ENCODE measurements at regions not wholly inside any gene's neighbourhood (a gene's known extent, or its start where the extent isn't known, plus 50 kb on each side); places are given as distances from the start of the nearest gene placed in this dataset.

DNA sequence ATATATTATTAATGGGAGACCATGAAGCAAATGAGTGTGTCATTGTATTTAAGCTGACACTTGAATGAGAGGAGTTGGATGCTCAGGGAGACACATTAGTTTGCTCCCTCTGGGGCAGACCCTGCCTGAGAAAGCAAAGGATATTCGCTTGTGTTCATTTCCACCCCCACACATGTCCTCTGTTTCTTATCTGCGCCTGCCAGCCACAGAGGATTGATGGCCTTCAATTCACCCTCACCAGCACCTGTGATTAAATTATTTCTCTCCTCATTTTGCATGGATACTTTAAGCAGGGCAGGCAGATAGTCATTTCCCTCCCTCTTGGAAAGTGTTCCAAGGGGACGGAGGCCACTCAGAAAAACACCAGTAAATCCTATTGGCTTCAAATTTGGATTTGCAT is 185.2 kb upstream of the GMDS start:
- ATAC-seq (ENCODE audit: low FRiP score in 2 of 2) (no peak), DNase-seq (no peak)
- TF ChIP-seq POLR2AphosphoS5 (IDR thresholded peaks at IDR 0.05) (no peak), POLR2A (IDR thresholded peaks at IDR 0.05) (no peak), EP300 (IDR thresholded peaks at IDR 0.05) (no peak)
- TF ChIP-seq, protein P1, sequence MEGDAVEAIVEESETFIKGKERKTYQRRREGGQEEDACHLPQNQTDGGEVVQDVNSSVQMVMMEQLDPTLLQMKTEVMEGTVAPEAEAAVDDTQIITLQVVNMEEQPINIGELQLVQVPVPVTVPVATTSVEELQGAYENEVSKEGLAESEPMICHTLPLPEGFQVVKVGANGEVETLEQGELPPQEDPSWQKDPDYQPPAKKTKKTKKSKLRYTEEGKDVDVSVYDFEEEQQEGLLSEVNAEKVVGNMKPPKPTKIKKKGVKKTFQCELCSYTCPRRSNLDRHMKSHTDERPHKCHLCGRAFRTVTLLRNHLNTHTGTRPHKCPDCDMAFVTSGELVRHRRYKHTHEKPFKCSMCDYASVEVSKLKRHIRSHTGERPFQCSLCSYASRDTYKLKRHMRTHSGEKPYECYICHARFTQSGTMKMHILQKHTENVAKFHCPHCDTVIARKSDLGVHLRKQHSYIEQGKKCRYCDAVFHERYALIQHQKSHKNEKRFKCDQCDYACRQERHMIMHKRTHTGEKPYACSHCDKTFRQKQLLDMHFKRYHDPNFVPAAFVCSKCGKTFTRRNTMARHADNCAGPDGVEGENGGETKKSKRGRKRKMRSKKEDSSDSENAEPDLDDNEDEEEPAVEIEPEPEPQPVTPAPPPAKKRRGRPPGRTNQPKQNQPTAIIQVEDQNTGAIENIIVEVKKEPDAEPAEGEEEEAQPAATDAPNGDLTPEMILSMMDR (IDR thresholded peaks at IDR 0.05): no peak
- no peaks in the 10 kb centered on the region for H3K9me3 ChIP-seq
- no peak overlapping the region for H3K4me3 ChIP-seq
- H3K4me1 ChIP-seq: no peaks in the 10 kb centered on the region
- 90 to 97% methylated on average over 3 of the region's 3 CpGs for WGBS, 2 donors
- H3K36me3 ChIP-seq: no peaks in the 10 kb centered on the region
- H3K27ac ChIP-seq: no peak overlapping the region
- no peaks in the 10 kb centered on the region for H3K27me3 ChIP-seq

- TF ChIP-seq EP300 (IDR thresholded peaks at IDR 0.05) (no peak), POLR2AphosphoS5 (IDR thresholded peaks at IDR 0.05) (no peak), POLR2A (IDR thresholded peaks at IDR 0.05) (no peak)
- TF ChIP-seq, protein P1 (IDR thresholded peaks at IDR 0.05): no peak
- Histone ChIP-seq H3K36me3 (no peaks in the 10 kb centered on the region), H3K4me1 (no peaks in the 10 kb centered on the region), H3K4me3 (no peak overlapping the region), H3K27me3 (no peaks in the 10 kb centered on the region), H3K27ac (no peak overlapping the region), H3K9me3 (no peaks in the 10 kb centered on the region)
- 66 to 67% methylated on average over 6 of the region's 6 CpGs for WGBS, 2 donors
- DNase-seq (no peak), ATAC-seq (ENCODE audit: low FRiP score in 2 of 2) (no peak)
These were observed 184.1 kb upstream of the GMDS start for GRCh38 chr6:2429460-2429859.

DNA sequence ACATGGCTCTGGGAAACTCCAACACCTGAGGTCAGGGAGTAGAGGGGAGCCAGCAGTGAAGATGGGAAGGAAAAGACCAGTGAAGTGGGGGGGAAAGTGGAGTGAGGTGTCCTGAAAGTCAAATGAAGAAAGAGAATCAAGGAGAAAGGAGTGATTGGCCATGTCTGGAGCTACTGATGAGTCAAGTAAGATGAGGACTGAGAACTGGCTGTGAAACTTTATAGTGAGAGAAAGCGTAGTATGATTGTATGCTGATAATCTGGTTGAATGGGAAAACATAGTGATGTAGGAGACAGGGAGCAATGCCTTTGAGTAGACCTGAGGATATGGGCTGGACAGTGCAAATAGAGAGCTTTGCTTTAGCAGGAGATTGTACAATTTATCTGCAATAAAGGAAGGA is 183.6 kb upstream of the GMDS start:
- Histone ChIP-seq H3K4me1 (no peaks in the 10 kb centered on the region), H3K27me3 (no peaks in the 10 kb centered on the region), H3K4me3 (no peak overlapping the region), H3K27ac (no peak overlapping the region), H3K36me3 (no peaks in the 10 kb centered on the region), H3K9me3 (no peaks in the 10 kb centered on the region)
- TF ChIP-seq EP300 (IDR thresholded peaks at IDR 0.05) (no peak), POLR2AphosphoS5 (IDR thresholded peaks at IDR 0.05) (no peak)
- 78 to 95% methylated on average over 1 of the region's 1 CpG for WGBS, 2 donors
- DNase-seq (no peak), ATAC-seq (ENCODE audit: low FRiP score in 2 of 2) (no peak)

DNA sequence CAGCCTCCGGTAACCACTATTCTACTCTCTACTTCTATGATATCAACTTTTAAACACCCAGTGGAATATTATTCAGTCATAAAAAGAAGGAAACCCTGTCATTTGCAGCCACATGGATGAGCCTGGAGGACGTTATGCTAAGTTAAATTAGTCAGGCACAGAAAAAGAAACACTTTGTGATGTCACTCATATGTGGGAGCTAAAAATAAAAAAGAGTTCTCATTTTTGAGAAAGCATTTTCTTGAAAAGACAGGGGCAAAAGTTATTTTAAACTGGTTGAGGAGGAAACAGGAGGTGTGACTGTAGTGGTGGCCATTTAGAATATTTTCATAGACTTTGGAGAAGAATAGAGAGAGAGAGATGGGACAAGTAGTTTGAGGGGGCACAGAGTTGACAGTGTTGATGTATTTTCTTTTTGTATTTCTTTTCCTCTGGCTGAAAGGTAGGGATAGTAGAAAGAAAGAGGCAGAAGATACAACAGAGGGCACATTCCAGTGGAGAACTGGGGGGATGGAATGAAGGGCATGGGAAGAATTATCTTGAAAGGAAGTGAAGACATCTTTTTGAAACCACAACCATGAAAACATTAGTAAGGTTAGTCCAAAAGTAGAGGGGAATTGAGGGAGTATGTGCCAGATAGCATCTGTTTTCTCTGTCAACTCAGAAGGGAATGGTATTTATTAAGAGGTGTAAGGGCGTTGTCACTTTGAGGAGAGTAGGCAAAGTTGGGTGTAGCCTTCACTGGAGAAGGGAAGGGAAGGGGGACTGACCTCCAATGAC is 181.3 kb upstream of the GMDS start:
- Histone ChIP-seq H3K27ac (no peak overlapping the region), H3K36me3 (no peaks in the 10 kb centered on the region), H3K27me3 (no peaks in the 10 kb centered on the region), H3K9me3 (no peaks in the 10 kb centered on the region), H3K4me3 (no peak overlapping the region), H3K4me1 (no peaks in the 10 kb centered on the region)
- DNase-seq: no peak
- 85 to 95% methylated on average over 3 of the region's 3 CpGs for WGBS, 2 donors
- TF ChIP-seq EP300 (IDR thresholded peaks at IDR 0.05) (no peak), POLR2A (IDR thresholded peaks at IDR 0.05) (no peak), POLR2AphosphoS5 (IDR thresholded peaks at IDR 0.05) (no peak)
- no peak for ATAC-seq (ENCODE audit: low FRiP score in 2 of 2)

DNA sequence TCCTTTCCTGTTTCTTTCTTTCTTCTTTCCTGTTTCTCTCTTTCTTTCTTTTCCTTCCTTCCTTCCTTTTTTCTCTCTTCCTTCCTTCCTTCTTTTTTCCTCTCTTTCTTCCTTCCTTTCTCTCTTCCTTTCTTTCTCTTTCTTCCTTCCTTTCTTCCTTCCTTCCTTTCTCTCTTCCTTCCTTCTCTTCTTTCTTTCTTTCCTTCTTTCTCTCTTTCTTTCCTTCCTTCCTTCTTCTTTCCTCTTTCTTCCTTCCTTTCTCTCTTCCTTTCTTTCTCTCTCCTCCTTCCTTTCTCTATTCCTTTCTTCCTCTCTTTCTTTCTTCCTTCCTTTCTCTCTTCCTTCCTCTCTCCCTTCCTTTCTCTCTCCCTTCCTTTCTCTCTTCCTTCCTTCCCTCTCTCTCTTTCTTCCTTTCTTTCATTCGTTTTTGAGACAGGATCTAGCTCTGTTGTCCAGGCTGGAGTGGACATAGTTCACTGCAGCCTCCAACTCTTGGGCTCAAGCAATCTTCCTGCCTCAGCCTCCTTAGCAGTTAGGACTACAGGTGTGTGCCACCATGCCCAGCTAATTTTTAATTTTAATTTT is 170.8 kb upstream of the GMDS start:
- Histone ChIP-seq H3K27me3 (no peaks in the 10 kb centered on the region), H3K36me3 (no peaks in the 10 kb centered on the region), H3K4me1 (no peaks in the 10 kb centered on the region), H3K27ac (no peak overlapping the region), H3K9me3 (no peaks in the 10 kb centered on the region), H3K4me3 (no peak overlapping the region)
- ATAC-seq (ENCODE audit: low FRiP score in 2 of 2) (no peak), DNase-seq (no peak)
- WGBS, 2 donors: 55 to 68% methylated on average over 1 of the region's 1 CpG
- TF ChIP-seq, protein P1 (IDR thresholded peaks at IDR 0.05): no peak
- TF ChIP-seq EP300 (IDR thresholded peaks at IDR 0.05) (no peak), POLR2AphosphoS5 (IDR thresholded peaks at IDR 0.05) (no peak), POLR2A (IDR thresholded peaks at IDR 0.05) (no peak)
